Caco-2 (cell line): ENCODE measurements at regions not wholly inside any gene's neighbourhood (a gene's known extent, or its start where the extent isn't known, plus 50 kb on each side); places are given as distances from the start of the nearest gene placed in this dataset.

ENCODE experiments used
- BruUV-seq: library from RNA; stranded (reverse); fragments of 400-500 nt; replicated peaks from 2 replicates; lab custom pipeline; 2021; lab: Mats Ljungman, UMichigan
- CTCF ChIA-PET: fragments of 300-600 bp; sonication (Branson Sonifier 250); formaldehyde crosslinking; loops from one replicate; lab custom pipeline; 2022; ENCODE audit warnings: antibody characterized with exemption; lab: Charles Lee
- POLR2A ChIA-PET: fragments of 300-600 bp; sonication (Branson Sonifier 250); formaldehyde crosslinking; loops from one replicate; lab custom pipeline; 2022; ENCODE audit warnings: antibody characterized with exemption; lab: Charles Lee
- DNase-seq, 2 experiments: peaks; one replicate each; pipeline versions ENCODE4 v3.0.0 to v3.0.0-alpha.2; 2020 to 2022
- H3K27me3 ChIP-seq: replicated peaks from 2 replicates; pipeline ENCODE4 v1.6.0; 2011; ENCODE audit warnings: low read length; ENCODE audit not compliant: control insufficient read depth, insufficient read depth
- H3K36me3 ChIP-seq: 2 replicates; pipeline ENCODE4 v1.5.1; 2011; ENCODE audit warnings: low read length; ENCODE audit not compliant: control insufficient read depth, insufficient read depth
- H3K4me1 ChIP-seq: fragments of 250-450 bp; sonication (Bioruptor Pico); 2 replicates; pipeline ENCODE4 v1.5.1; 2020; ENCODE audit warnings: mild to moderate bottlenecking
- H3K4me3 ChIP-seq: 2 replicates; pipeline ENCODE4 v1.5.1; 2011; ENCODE audit warnings: low read depth, mild to moderate bottlenecking, control low read depth, low read length
- H3K9me3 ChIP-seq: fragments of 250-450 bp; sonication (Bioruptor Pico); 2 replicates; pipeline ENCODE4 v1.5.1; 2020; ENCODE audit warnings: mild to moderate bottlenecking, moderate library complexity
- H3K27ac Mint-ChIP-seq: one replicate; pipeline ENCODE4 v1.8.0; 2022; ENCODE audit warnings: mixed read lengths; ENCODE audit not compliant: unreplicated experiment
- H3K27me3 Mint-ChIP-seq: one replicate; pipeline ENCODE4 v1.8.0; 2022; ENCODE audit warnings: mixed read lengths; ENCODE audit not compliant: insufficient read depth, unreplicated experiment
- H3K36me3 Mint-ChIP-seq: one replicate; pipeline ENCODE4 v1.8.0; 2022; ENCODE audit warnings: mild to moderate bottlenecking, mixed read lengths; ENCODE audit not compliant: insufficient read depth, unreplicated experiment
- H3K4me1 Mint-ChIP-seq: one replicate; pipeline ENCODE4 v1.8.0; 2022; ENCODE audit warnings: low read depth, mixed read lengths; ENCODE audit not compliant: unreplicated experiment
- H3K4me3 Mint-ChIP-seq: one replicate; pipeline ENCODE4 v1.8.0; 2022; ENCODE audit warnings: mild to moderate bottlenecking, moderate library complexity, mixed read lengths; ENCODE audit not compliant: unreplicated experiment
- H3K9me3 Mint-ChIP-seq: one replicate; pipeline ENCODE4 v1.8.0; 2022; ENCODE audit warnings: mixed read lengths; ENCODE audit not compliant: unreplicated experiment
- CTCF ChIP-seq, 2 experiments: fragments of 200-600 bp in 1 of 2; IDR thresholded peaks; 1 replicate in 1 of 2; 2 replicates in 1 of 2; pipeline versions ENCODE4 v1.5.1 to v1.8.0; 2011 to 2022; ENCODE audit warnings: antibody characterized with exemption in 1 of 2, control low read depth in 1 of 2, inconsistent platforms in 1 of 2, low read depth in 1 of 2, low read length in 1 of 2, mild to moderate bottlenecking in 1 of 2, moderate library complexity in 1 of 2; ENCODE audit not compliant: insufficient read depth in 1 of 2, severe bottlenecking in 1 of 2, unreplicated experiment in 1 of 2
- intact Hi-C: fragments of 100-400 bp; cut with micrococcal nuclease; formaldehyde crosslinking; loops from one replicate; pipeline ENCODE4 v1.10.0; 2022; ENCODE audit not compliant: unreplicated experiment

- Mint-ChIP-seq H3K9me3 (no peaks in the 10 kb centered on the region), H3K36me3 (no peaks in the 10 kb centered on the region), H3K27me3 (no peaks in the 10 kb centered on the region), H3K4me3 (no peak overlapping the region), H3K4me1 (peaks cover 6% of the 10 kb centered on the region), H3K27ac (no peak overlapping the region)
- no peak for DNase-seq
- H3K36me3 ChIP-seq: no peaks in the 10 kb centered on the region
- H3K4me1 ChIP-seq: peaks cover 7% of the 10 kb centered on the region
- BruUV-seq: no TSS peak
- no peak overlapping the region for H3K4me3 ChIP-seq
- intact Hi-C loops: no loop called here
- no peak for TF ChIP-seq CTCF (IDR thresholded peaks at IDR 0.05; ENCODE audit: insufficient read depth in 1 of 2, low read depth in 1 of 2, low read length in 1 of 2, severe bottlenecking in 1 of 2, unreplicated experiment in 1 of 2)
- H3K27me3 ChIP-seq: no peaks in the 10 kb centered on the region
- no peaks in the 10 kb centered on the region for H3K9me3 ChIP-seq
- POLR2A ChIA-PET: no interaction called here
- CTCF ChIA-PET: no interaction called here
These were observed 217.3 kb downstream of the SHQ1 start for GRCh38 chr3:72630969-72631344.

GRCh38 chr3:72630327-72630968 is 217.8 kb downstream of the SHQ1 start:
- DNase-seq: no peak
- no peak overlapping the region for H3K27ac Mint-ChIP-seq
- intact Hi-C loops: no loop called here
- Histone ChIP-seq H3K9me3 (no peaks in the 10 kb centered on the region), H3K4me1 (peaks cover 12% of the 10 kb centered on the region), H3K27me3 (no peaks in the 10 kb centered on the region), H3K36me3 (no peaks in the 10 kb centered on the region), H3K4me3 (no peak overlapping the region)
- peaks cover 8% of the 10 kb centered on the region for H3K4me1 Mint-ChIP-seq
- POLR2A ChIA-PET: no interaction called here
- no peaks in the 10 kb centered on the region for H3K36me3 Mint-ChIP-seq
- TF ChIP-seq CTCF (IDR thresholded peaks at IDR 0.05; ENCODE audit: insufficient read depth in 1 of 2, low read depth in 1 of 2, low read length in 1 of 2, severe bottlenecking in 1 of 2, unreplicated experiment in 1 of 2): no peak
- no peaks in the 10 kb centered on the region for H3K27me3 Mint-ChIP-seq
- H3K4me3 Mint-ChIP-seq: no peak overlapping the region
- no TSS peak for BruUV-seq
- no peaks in the 10 kb centered on the region for H3K9me3 Mint-ChIP-seq
- CTCF ChIA-PET: no interaction called here

GRCh38 chr3:72629191-72629631 is 219.0 kb downstream of the SHQ1 start:
- Mint-ChIP-seq H3K27ac (no peak overlapping the region), H3K4me3 (no peak overlapping the region), H3K9me3 (no peaks in the 10 kb centered on the region), H3K27me3 (no peaks in the 10 kb centered on the region), H3K36me3 (no peaks in the 10 kb centered on the region), H3K4me1 (peaks cover 14% of the 10 kb centered on the region)
- Histone ChIP-seq H3K4me3 (no peak overlapping the region), H3K36me3 (no peaks in the 10 kb centered on the region), H3K9me3 (no peaks in the 10 kb centered on the region), H3K27me3 (no peaks in the 10 kb centered on the region), H3K4me1 (peaks cover 19% of the 10 kb centered on the region)
- CTCF ChIA-PET: no interaction called here
- no TSS peak for BruUV-seq
- TF ChIP-seq CTCF (IDR thresholded peaks at IDR 0.05; ENCODE audit: insufficient read depth in 1 of 2, low read depth in 1 of 2, low read length in 1 of 2, severe bottlenecking in 1 of 2, unreplicated experiment in 1 of 2): no peak
- POLR2A ChIA-PET: no interaction called here
- DNase-seq: no peak
- intact Hi-C loops: no loop called here
